COLO668 (cell line): ENCODE measurements at regions not wholly inside any gene's neighbourhood (a gene's known extent, or its start where the extent isn't known, plus 50 kb on each side); places are given as distances from the start of the nearest gene placed in this dataset.

Experiments
- DNase-seq: peaks from one replicate; lab custom pipeline; 2025; ENCODE audit not compliant: unreplicated experiment; lab: John Stamatoyannopoulos, UW

GRCh38 chr14:47746986-47747385 lies 71.6 kb upstream of the MDGA2 start:
- DNase-seq, result no peak

- DNase-seq, result no peak
Measured at GRCh38 chr14:47744155-47744554, 68.8 kb upstream of the MDGA2 start.

DNA sequence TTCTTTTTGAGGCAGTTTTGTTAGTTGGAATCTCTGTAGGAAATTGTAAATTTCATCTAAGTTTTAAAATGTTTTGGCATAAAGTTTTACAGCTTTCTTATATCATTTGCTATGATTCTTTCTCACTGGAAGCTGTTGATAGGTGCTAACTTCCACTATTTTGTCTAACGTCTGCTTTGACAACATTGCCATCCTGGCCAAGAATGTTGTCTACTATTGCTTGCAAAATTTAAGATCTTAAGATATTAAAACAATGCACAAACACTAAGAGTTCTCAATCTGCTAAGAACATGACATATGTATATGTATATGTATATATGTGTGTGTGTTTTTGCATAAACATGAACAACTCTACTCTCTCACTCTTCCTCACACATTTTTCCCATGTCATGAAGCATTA lies 64.1 kb upstream of the MDGA2 start:
- DNase-seq, result no peak

DNA sequence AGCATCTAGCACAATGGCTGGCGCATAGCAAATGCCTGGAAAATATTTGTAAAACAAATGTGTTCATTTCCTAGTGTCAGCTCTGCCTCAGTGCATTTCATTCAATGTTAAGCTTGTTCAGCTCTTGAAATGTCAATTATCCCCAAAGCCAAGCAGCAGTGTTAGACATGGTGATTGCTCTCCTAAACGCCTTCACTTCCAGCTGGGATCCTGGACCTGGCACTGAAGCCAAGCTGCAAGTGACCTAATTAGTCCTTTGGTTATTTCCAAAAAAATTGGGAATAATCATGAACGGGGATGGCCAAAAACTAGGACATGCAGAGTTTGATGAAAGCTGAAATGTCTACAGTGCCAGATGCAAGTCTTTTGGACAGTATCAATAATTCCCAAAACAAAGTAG lies 54.9 kb upstream of the MDGA2 start:
- no peak for DNase-seq
